H1 (cell line): ENCODE measurements at regions not wholly inside any gene's neighbourhood (a gene's known extent, or its start where the extent isn't known, plus 50 kb on each side); places are given as distances from the start of the nearest gene placed in this dataset.

ENCODE experiments used
- CTCF ChIP-seq, 3 experiments: IDR thresholded peaks; 1 replicate in 2 of 3; 2 replicates in 1 of 3; pipeline versions ENCODE4 v1.5.1 to v1.6.1; 2011; ENCODE audit warnings: low read length in 3 of 3, mild to moderate bottlenecking in 3 of 3, inconsistent platforms in 2 of 3, low read depth in 1 of 3, moderate library complexity in 1 of 3; ENCODE audit not compliant: insufficient read depth in 1 of 3; ENCODE audit errors: control extremely low read depth in 1 of 3
- JUN ChIP-seq: IDR thresholded peaks from 2 replicates; pipeline ENCODE4 v1.6.1; 2011; ENCODE audit warnings: low read depth, mild to moderate bottlenecking, improper control_type of control experiment, low read length
- KDM1A ChIP-seq: fragments of 200-600, 300-600 bp; sonication (generic); IDR thresholded peaks from 2 replicates; pipeline ENCODE4 v1.7.1; 2016; ENCODE audit warnings: mild to moderate bottlenecking, low read length, borderline replicate concordance
- KDM4A ChIP-seq: IDR thresholded peaks from one replicate; pipeline ENCODE4 v1.7.1; 2012; ENCODE audit warnings: low read depth, mild to moderate bottlenecking, moderate library complexity, low read length, inconsistent platforms; ENCODE audit not compliant: severe bottlenecking
- MAX ChIP-seq: IDR thresholded peaks from 2 replicates; pipeline ENCODE4 v1.6.1; 2012; ENCODE audit warnings: inconsistent platforms
- PHF8 ChIP-seq: fragments of 200-600 bp; sonication (generic); conservative IDR thresholded peaks from 2 replicates; pipeline ENCODE4 v1.7.1; 2012; ENCODE audit warnings: low read depth, mild to moderate bottlenecking, inconsistent platforms, low read length, moderate library complexity
- RXRA ChIP-seq: IDR thresholded peaks from 2 replicates; pipeline ENCODE4 v1.6.1; 2011; ENCODE audit warnings: low read depth, mild to moderate bottlenecking, low read length, moderate library complexity; ENCODE audit not compliant: insufficient read depth
- SAP30 ChIP-seq: fragments of 300-600 bp; sonication (generic); IDR thresholded peaks from 2 replicates; pipeline ENCODE4 v1.7.1; 2012; ENCODE audit warnings: low read length, moderate library complexity, mild to moderate bottlenecking, inconsistent platforms; ENCODE audit not compliant: insufficient read depth, insufficient replicate concordance
- SIX5 ChIP-seq: IDR thresholded peaks from 2 replicates; pipeline ENCODE4 v1.6.1; 2011; ENCODE audit warnings: mild to moderate bottlenecking, low read depth, low read length
- TAF7 ChIP-seq: optimal IDR thresholded peaks from 2 replicates; pipeline ENCODE3; 2011; ENCODE audit warnings: low read depth, mild to moderate bottlenecking, inconsistent platforms, low read length, moderate library complexity, borderline replicate concordance
- TF ChIP-seq, protein P1 (sequence below): IDR thresholded peaks from 2 replicates; pipeline ENCODE4 v1.6.1; 2011; ENCODE audit warnings: low read length, improper control_type of control experiment

GRCh38 chr7:32298408-32299132, 191.6 kb downstream of the LSM5 start (continued):
- TF ChIP-seq, protein P1, sequence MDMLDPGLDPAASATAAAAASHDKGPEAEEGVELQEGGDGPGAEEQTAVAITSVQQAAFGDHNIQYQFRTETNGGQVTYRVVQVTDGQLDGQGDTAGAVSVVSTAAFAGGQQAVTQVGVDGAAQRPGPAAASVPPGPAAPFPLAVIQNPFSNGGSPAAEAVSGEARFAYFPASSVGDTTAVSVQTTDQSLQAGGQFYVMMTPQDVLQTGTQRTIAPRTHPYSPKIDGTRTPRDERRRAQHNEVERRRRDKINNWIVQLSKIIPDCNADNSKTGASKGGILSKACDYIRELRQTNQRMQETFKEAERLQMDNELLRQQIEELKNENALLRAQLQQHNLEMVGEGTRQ, result no peak
- TF ChIP-seq PHF8, result no peak
- peak; percentile 56; the same call in 1 of the 2 replicates for TF ChIP-seq MAX
- TF ChIP-seq SAP30, result no peak
- TF ChIP-seq SIX5, result no peak
- no peak for TF ChIP-seq RXRA
- TF ChIP-seq CTCF (IDR thresholded peaks at IDR 0.05; ENCODE audit: control extremely low read depth in 1 of 3, insufficient read depth in 1 of 3, low read depth in 1 of 3, low read length in 3 of 3), result peak in 1 of 3 experiments; percentile 9; a peak in 1 of 4 replicates
- TF ChIP-seq JUN, result no peak
- no peak for TF ChIP-seq TAF7
- TF ChIP-seq KDM1A, result no peak
- peak; percentile 97 for TF ChIP-seq KDM4A
